ENCODE measurements at regions not wholly inside any gene's neighbourhood (a gene's known extent, or its start where the extent isn't known, plus 50 kb on each side); places are given as distances from the start of the nearest gene placed in this dataset.

DNA sequence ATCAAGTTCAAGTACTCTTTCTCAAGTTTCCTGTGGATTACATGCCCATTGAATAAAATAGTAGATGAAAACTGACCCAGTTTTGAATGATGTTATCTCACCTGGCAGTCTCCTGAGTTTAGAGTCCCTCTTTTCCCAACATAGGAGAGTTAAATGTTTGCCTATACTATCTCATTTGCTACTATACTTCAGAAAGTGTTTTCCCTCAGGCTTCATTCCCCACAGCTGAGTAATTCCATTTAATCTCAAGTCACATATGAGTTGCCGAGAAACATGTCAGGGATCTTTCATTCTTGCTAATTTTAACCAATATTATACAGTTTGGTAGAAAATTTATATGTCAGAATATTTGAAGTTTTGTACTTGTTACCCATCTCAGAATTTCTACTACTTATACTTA, 150.4 kb upstream of the CDH19 start:
- no peak for DNase-seq (ENCODE audit: low read depth)

DNA sequence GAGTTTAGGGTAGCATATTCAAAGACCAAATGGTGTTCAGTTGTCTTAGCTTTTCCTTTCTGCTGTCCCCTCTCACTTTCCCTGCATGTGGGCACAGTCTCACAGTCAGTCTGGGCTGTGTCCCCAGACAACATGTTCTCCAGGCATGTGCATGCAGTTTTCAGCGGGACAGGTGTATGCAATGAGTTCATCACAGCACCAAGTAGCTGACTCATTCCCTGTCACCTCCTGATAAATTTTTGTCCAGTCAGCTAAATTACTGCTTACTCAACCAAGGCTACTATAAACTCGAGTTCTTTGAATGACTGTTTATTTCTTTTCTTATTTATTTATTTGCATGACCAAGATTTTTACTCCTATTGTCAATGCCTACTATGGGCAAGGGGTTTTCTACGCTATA, 148.8 kb upstream of the CDH19 start:
- no peak for DNase-seq (ENCODE audit: low read depth)

DNA sequence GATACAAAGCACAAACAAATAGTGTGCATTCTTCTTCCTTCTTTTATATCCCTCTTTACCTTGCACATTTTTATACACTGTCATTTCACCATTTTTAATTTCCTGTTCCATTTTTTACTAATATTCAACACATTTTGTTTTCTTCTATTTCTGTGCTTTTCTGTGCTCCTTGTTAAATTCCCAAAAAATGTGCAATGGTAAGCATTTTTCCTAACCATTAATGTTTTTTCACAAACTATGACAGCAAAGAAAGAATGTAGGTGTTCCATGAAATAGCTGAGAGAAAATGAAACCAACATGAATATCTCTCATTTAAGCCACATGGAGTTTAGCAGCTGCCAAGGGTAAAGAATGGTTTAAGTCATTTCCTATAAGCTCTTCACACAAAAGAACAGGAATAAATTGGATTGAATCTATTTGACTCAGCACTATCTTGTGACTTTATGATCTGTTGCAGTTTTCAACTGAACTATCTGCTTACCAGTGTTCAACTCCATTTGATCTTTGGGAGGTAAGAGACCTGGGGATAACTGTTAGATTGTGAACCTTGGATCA, 145.7 kb upstream of the CDH19 start:
- no peak for DNase-seq (ENCODE audit: low read depth)

DNA sequence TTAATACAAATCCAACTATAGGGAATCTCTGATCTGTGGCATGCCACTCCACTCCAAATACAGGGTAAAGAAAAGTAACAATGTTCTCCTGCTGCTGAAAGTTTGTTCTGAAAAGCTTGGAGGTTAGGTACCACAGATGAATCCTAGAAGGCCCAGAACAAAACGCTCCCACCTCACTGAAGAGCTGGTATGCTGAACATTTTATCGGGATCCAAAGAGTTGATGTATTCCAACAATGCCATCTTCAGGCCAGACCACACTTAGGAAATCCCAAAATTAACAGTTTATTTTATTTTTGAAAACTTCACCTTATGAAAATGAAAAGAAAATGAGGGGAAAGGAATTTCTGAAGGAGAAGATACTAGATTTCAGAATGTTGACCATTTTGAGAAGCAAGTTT, 145.1 kb upstream of the CDH19 start:
- DNase-seq (ENCODE audit: low read depth): no peak

DNA sequence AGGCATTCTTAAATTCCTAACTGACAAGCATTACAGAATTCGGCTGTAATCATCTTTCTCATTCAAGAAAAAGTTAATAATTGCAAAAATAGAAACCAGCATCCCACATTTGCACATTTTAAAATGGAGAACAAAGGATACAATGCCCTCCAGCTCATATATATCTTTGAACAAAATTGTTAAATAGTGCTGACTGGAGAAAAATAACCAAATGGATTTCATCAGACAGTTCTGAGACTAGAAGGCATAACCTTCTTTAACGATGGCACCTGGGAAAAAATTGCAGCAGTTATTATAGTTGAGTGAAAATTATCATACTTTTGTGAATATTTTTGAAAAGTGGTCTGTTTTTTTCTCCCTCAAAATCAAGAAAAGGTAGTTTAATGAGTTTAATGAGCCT, 138.9 kb upstream of the CDH19 start:
- no peak for DNase-seq (ENCODE audit: low read depth)

DNA sequence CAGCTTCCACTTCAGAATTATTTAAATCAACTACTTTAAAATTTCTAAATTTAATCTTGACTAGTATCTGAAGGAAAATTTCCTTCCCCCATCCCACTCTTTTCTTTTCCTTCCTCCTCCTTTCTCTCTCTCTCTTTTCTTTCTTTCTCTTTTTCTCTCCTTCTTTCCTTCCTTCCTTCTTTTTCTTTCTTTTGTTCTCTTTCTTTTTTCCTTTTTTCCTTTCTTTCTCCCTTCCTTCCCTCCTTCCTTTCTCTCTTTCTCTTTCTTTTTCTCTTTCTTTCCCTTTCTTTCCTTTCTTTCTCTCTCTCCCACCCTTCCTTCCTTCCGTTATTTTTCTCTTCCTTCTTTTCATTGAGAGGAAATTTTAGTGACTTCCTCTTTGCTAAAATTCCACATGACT, 132.0 kb upstream of the CDH19 start:
- DNase-seq (ENCODE audit: low read depth): no peak

DNA sequence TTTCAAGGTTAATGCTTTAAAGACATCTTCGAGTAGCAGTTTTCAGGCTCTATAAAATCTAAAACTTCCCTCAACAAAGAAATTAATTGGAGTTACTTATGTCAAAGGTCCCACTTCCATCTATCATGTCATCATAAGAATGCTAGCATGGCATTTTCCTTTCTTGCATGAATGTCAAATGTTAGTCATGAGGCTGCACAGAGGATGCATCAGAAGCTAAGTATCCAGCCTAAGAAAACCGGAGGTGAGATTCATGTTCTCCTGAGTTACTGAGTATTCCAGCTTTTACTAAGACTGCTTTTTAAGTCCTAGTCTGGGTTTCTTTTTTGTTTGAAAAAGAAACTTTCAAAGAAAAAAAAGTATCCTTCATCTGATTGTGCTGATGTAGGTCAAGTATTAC, 130.6 kb upstream of the CDH19 start:
- DNase-seq (ENCODE audit: low read depth): no peak

DNA sequence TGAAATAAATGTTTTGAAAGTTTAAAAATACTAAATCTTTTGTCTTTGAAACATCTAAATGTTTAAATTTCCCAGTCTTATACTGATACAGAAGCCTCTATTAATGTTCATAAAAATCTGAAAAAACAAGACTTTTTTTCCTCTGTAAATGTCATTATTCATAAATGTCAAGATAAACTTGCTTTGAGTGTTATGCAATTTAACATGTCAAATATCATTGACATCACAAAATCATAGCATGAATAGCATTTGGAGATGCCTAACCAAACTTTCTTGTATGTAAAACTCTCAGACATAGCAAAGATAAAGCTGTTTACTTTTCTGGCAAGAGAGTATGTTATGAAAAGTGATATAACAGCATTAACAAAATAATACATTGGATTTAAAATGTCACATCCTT, 128.0 kb upstream of the CDH19 start:
- no peak for DNase-seq (ENCODE audit: low read depth)

DNA sequence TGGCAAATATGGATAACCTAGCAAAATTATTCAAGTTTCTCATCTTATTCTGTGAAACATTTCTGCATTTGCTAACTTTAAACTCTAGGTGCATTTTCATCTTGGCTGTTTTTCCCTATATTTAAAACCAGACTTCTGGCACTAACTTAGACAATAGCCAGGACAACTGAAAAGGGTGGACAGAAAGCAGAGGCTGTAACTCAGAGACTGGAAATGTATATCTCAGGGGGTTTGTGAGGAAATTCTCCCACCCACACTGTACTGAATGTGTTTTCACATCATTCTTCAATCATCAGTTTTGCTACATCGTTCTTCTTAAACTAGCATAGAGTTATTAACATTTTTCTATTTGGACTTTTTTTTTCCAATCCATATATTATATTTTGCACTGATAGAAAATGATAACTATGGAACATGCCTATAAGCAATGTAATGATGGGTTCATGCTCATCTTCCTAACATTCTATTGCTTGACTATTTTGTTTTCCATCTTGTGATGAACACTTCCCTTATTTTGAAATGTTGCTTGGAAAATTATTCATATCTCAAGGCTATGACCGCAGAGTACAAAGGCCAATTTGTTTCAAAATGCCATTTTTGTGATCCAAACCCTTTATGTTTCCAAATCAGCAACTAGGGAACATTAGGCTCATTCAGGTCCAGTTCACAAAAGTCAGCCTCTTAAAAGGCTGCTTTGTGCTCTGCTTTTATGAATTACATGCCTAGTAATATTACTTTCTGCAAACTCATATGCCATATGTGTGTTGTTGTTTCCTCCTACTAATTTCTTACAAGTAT, 125.8 kb upstream of the CDH19 start:
- DNase-seq (ENCODE audit: low read depth): no peak

DNA sequence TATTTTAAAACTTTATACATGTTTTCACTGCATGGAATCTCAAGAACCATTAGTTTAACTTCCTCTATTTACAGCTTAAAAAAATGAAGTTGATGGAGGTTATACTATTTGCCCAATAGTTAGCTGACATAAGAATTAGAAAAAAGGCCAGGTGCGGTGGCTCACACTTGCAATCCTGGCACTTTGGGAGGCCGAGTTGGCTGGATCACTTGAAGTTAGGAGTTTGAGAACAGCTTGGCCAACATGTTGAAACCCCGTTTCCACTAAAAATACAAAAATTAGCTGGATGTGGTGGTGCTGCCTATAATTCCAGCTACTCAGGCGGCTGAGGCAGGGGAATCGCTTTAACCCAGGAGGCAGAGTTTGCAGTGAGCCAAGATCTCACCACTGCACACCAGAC, 125.1 kb upstream of the CDH19 start:
- DNase-seq (ENCODE audit: low read depth): no peak

DNA sequence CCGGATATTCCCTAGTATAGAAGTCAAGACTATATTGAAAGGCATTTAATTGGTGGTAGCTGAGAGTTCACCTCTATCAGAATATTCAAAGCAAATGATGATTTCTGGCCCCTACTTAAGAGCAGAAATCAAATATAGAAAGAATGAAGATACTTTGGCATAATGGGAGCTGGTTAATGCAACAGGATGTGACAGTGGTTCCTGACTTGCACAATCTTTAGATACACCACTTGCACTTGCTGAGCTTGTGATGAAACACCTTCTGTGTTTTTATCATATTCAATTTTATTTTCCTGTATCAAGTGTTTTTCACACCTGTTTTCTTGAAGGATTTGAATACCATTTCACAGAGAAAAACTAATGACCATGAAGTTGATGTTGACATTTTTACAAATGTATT, 124.1 kb upstream of the CDH19 start:
- no peak for DNase-seq (ENCODE audit: low read depth)

DNA sequence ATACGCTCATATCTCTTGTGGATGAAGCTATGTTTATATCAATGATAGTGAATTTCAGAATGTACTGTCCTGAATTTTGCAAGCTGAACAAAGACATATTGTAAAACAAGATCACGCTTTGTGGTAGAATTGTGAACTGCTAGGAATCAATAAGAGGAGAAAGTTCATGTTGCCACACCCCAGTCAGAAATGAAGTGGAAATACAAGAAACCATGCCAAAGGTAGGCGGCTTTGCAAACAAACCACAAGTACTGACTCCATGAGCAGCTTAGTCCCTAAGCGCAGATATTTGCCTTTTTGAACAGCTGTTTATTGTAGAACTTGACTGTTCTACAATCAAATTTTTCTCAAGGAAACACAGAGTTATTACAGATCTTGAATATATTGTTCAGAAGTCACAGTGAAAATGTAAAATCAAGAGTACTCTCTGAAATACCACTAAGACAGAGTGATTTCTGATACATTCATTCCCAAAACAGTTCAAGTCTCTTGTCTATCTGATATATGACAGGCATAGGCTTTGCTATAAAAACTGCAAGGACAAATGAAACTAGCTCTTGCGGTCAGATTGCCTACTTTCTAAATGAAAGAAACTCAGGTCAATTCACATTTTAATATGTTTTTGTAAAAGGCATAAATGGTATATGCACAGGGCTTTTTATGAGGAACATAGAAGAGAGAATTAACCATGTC, 120.9 kb upstream of the CDH19 start:
- no peak for DNase-seq (ENCODE audit: low read depth)

DNA sequence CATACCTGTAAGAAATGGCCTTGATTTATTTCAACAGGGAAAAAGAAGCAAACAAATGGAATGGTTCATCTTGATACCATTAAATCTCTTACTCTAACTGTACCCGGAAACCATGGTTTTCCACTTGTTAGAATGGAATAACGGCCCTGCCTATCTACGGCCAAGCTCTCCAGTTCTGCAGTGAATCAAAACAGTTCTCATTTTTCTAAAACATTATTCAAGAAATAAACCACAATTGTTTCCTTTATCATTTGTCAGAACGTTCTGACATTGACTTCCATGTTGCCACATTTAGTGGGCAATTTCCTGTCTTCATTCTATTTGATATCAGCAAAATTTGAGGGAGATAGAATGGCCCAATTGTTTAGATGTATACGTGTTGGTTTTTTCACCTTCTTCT, 118.8 kb upstream of the CDH19 start:
- no peak for DNase-seq (ENCODE audit: low read depth)

DNA sequence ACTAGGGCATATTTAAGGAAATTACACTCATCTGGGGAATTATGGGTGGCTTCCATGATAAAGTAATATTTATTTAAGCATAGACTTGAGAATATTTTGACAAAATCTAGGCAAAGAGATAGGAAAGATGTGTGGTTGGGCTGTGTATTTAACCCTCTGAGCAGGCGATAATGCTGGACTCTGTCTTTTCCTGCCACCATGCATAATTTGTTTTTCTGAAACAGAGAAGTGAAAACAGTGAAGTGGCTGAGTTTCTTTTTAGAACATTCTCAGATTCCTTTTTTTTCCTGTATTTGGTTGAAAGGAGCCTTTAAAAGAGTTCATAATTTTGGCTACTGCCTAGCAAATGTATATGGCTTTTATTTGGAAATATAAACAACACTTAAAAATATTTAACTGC, 104.8 kb upstream of the CDH19 start:
- DNase-seq (ENCODE audit: low read depth): no peak

DNA sequence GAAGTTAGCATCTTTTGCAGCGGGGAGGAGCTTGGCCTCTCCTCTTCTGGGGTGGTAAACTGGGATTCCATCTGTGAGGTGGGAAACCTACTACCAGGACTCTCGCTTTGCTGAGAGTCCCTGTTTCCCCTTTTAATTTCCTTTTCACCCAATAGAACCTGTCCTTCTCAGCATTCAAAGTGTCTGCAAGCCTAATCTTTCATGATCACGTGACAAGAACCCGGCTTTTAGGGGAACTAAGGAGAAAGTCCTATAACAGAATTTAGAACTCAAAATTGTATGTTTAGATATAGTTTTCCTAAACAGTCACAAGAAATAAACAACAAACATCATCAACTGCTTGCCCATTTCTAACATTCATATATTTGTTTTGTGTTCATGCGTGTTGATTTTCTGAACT, 103.6 kb upstream of the CDH19 start:
- DNase-seq (ENCODE audit: low read depth): no peak

DNA sequence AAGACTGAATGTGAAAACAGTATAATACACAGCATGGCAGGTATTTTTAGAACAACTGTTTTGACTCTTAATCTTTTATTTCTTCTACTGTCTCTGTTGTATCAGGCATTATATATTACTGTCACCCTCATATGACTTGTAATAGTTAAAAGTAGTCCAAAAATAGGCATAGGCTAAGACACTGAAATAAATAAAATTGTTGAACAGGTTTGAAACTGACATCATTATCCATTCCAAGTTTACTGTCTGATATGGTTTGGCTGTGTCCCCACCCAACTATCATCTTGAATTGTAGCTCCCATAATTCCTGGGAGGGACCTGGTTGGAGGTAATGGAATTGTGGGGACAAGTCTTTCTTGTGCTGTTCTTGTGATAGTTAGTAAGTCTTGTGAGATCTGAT, 91.4 kb upstream of the CDH19 start:
- DNase-seq (ENCODE audit: low read depth): no peak

DNA sequence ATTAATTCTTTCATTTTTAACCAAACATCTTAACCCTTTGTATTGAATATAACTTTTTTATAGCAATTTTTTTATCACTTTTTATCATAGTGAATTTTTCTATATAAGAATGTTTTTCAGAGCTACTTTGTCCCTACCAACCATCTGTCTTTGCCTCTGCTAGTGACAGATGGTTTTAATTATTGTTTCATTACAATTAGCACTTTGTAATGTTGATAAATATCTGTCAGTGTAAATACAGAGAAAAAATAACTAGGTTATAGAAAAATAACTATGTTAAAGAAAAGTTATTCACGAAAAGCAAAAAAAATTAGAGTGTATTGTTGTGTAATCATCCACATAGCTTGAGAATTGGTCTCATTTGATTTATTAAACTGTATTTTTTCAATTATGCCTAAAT, 91.0 kb upstream of the CDH19 start:
- DNase-seq (ENCODE audit: low read depth): no peak

DNA sequence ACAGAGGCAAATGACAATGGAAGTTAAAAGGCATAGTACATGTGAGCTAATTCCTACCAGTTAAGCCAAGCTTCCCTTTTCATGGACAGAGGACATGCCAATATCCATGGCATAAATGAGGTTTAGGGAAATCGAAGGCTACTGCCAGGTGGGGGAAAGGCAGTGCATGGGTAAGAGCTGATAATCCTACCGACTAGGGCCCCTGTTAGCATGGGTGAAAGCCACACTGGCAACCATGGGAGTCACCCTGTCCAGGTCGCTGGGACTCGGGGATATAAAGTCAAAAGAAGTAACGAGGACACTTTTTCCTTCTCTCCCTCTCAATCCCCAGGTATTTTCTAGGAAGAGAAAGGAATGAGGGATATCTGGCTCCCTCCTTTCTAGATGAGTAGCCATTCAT, 83.7 kb upstream of the CDH19 start:
- no peak for DNase-seq (ENCODE audit: low read depth)

DNA sequence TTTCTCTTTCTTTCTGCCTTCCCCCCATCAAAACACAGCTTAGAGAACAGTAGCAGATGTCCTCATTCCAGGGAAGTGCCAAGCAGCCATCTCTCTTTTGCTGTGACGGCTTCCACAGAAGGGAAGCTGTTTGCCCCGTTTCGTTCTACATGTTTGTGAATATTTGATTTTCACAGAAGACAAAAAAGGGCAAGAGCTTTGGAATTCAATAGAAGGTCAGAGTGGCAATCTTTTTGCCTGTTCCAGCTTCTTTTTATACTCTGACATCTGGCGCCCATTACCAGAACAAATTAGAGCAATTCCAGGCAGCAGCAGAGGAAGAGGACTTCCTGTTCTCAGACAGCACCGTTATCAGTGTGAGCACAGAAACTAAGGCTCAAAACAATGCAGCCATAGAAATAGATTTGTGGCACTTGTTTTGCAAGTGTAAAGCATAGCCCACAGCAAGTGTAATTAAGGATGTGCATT, 79.0 kb upstream of the CDH19 start:
- DNase-seq (ENCODE audit: low read depth): no peak

DNA sequence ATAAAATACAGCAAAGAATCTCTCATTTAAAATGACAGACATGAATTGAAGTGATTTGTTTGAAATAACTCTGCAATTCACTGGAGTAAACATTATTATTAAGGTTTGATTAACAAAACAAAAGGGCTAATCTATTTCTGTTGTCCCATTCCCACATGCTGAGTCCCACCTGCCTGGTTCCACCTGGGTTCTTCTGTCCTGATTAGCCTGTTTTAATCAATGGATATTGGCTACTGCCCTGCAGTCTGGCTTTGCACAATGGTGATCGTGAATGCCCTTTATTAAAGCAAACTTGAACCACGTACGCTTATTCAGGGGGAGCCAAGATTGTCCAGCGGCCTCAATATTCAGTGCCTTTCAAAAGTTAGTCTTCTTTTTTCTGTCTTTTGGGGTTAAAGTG, 72.8 kb upstream of the CDH19 start:
- no peak for DNase-seq (ENCODE audit: low read depth)

DNA sequence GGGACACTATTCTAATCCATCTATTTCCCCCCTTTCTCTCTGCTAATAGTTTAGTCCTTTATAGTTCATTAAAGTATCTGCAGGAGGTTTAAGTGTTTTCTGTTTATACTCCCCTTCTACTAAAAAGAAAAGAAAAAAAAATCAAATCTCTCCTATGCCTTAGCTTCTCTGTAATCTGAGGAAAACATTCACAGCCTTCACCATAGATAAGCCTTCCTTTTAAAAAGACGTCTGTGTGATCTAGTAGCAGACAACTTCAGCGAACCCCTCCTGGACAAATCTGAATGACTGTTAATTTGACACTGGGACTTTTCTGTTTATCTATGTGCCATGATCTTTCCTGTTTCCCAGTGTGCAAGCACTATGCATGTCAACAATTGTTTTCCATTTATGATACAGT, 70.4 kb upstream of the CDH19 start:
- no peak for DNase-seq (ENCODE audit: low read depth)

DNA sequence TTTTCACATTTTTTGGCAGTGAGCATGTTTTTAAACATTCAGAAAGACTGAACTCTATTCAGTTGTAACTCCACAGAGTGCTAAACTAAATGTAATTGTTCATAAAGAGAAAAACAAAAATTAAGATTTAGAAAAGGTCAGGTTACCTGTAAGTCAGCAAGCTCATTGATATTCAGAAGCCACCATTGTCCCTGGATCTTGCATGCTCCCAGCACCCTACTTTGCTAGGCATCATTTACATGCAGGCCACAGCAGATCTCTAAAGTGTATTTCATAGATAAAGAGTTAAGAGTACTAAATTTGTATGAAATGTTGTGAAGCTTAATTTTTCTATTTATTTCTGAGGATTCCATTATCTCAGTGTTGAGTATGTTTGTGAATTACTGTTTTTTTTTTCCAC, 64.8 kb upstream of the CDH19 start:
- DNase-seq (ENCODE audit: low read depth): no peak

DNA sequence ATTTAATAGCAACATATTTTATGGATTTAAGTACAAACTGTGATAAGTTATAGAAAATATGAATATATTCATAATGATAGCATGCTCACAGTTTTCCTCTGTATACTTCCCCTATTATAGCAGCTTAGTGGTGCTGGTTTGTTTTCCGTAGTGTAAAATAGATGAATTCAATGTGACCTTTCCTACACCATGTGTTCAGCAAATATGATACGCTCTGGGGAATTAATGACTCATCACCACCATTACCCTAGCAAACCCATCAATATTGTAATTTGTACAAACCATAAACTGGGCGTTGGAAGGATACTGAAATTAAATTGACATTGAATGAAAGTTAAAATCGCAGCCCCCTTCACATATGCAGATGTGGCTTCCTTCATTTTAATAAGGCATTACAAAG, 58.7 kb upstream of the CDH19 start:
- no peak for DNase-seq (ENCODE audit: low read depth)
